K562 (cell line): ENCODE measurements at regions not wholly inside any gene's neighbourhood (a gene's known extent, or its start where the extent isn't known, plus 50 kb on each side); places are given as distances from the start of the nearest gene placed in this dataset.

Experiments
- ATAC-seq: fragments of 200-7000 bp; cut with Tn5 transposase; 3 replicates; pipeline ENCODE4 v1.9.1; 2020; ENCODE audit warnings: moderate library complexity
- BruUV-seq: library from RNA; stranded (reverse); fragments of 400-500 nt; replicated peaks from 2 replicates; lab custom pipeline; 2021; lab: Mats Ljungman, UMichigan
- CTCF ChIA-PET: fragments of 300-600 bp; formaldehyde crosslinking; extraction: SDS; loops from one replicate; lab custom pipeline; 2021; ENCODE audit warnings: low intra/inter-chr PET ratio; lab: Yijun Ruan, JAX
- POLR2A ChIA-PET: fragments of 300-600, 350-650 bp; sonication (Branson Sonifier 250); formaldehyde crosslinking; extraction: SDS; loops from one replicate; lab custom pipeline; 2021; ENCODE audit warnings: antibody characterized with exemption, inconsistent platforms; lab: Yijun Ruan, JAX
- DNase-seq, 4 experiments: peaks; one replicate each; pipeline versions ENCODE4 v3.0.0 to v3.0.0-alpha.2; 2011 to 2018; ENCODE audit warnings: low spot score in 3 of 4, mixed read lengths in 3 of 4; ENCODE audit errors: extremely low read depth in 1 of 4
- FAIRE-seq: peaks from 2 replicates; lab custom pipeline; 2011; peaks lifted over from hg19 to GRCh38; lab: Jason Lieb, UNC
- H2AFZ ChIP-seq: 2 replicates; pipeline ENCODE4 v1.6.0; 2011; ENCODE audit warnings: low read depth, low read length, control low read depth, inconsistent platforms
- H3K27ac ChIP-seq: fragments of 200-600 bp; 3 replicates; pipeline ENCODE4 v1.8.0; 2011; ENCODE audit warnings: low read depth, mild to moderate bottlenecking, control low read depth, inconsistent platforms, low read length, moderate library complexity, mixed read lengths; ENCODE audit errors: extremely low read depth
- H3K27me3 ChIP-seq, 2 experiments: fragments of 300-600 bp in 1 of 2; 2 replicates in 1 of 2; 3 replicates in 1 of 2; pipeline versions ENCODE4 v1.6.0 to v1.8.0; 2011; ENCODE audit warnings: inconsistent platforms in 2 of 2, low read length in 2 of 2, mild to moderate bottlenecking in 1 of 2, mixed read lengths in 1 of 2, moderate library complexity in 1 of 2; ENCODE audit not compliant: control insufficient read depth in 2 of 2, insufficient read depth in 2 of 2
- H3K36me3 ChIP-seq: fragments of 300-600 bp; 3 replicates; pipeline ENCODE4 v1.8.0; 2011; ENCODE audit warnings: mild to moderate bottlenecking, low read length, inconsistent platforms; ENCODE audit not compliant: control insufficient read depth, insufficient read depth
- H3K4me1 ChIP-seq, 2 experiments: fragments of 200-600 bp in 1 of 2; replicated peaks in 1 of 2; 2 replicates in 1 of 2; 3 replicates in 1 of 2; pipeline versions ENCODE4 v1.5.1 to v1.8.0; 2011; ENCODE audit warnings: inconsistent platforms in 2 of 2, low read length in 2 of 2, mild to moderate bottlenecking in 1 of 2, mixed read lengths in 1 of 2, moderate library complexity in 1 of 2; ENCODE audit not compliant: control insufficient read depth in 2 of 2, insufficient read depth in 2 of 2
- H3K4me2 ChIP-seq: 2 replicates; pipeline ENCODE4 v1.6.1; 2011; ENCODE audit warnings: low read length, control low read depth, inconsistent platforms, mixed read lengths; ENCODE audit not compliant: insufficient read depth
- H3K4me3 ChIP-seq: fragments of 200-600 bp; sonication (generic), shearing (Covaris generic); 2 replicates; pipeline ENCODE4 v1.5.1; 2016; ENCODE audit warnings: control low read depth, inconsistent platforms
- H3K79me2 ChIP-seq: fragments of 200-600 bp; 3 replicates; pipeline ENCODE4 v1.8.0; 2011; ENCODE audit warnings: low read length, inconsistent platforms; ENCODE audit not compliant: control insufficient read depth, insufficient read depth
- H3K9ac ChIP-seq, 2 experiments: 2 replicates each; pipeline versions ENCODE4 v1.6.0 to v1.6.1; 2011; ENCODE audit warnings: low read depth in 2 of 2, low read length in 2 of 2, control low read depth in 1 of 2, inconsistent platforms in 1 of 2, mild to moderate bottlenecking in 1 of 2, mixed read lengths in 1 of 2; ENCODE audit not compliant: insufficient read depth in 1 of 2
- H3K9me1 ChIP-seq: one replicate; pipeline ENCODE4 v1.6.0; 2011; ENCODE audit warnings: inconsistent platforms, mild to moderate bottlenecking, low read length, moderate library complexity; ENCODE audit not compliant: control insufficient read depth, insufficient read depth
- H3K9me3 ChIP-seq: replicated peaks from 2 replicates; pipeline ENCODE4 v1.5.1; 2011; ENCODE audit warnings: low read depth, low read length, inconsistent platforms; ENCODE audit not compliant: control insufficient read depth, insufficient read depth
- H4K20me1 ChIP-seq: replicated peaks from 2 replicates; pipeline ENCODE4 v1.6.1; 2011; ENCODE audit warnings: low read length, inconsistent platforms, mixed read lengths; ENCODE audit not compliant: control insufficient read depth, insufficient read depth
- ATF3 ChIP-seq, 2 experiments: fragments of 450-650 bp in 1 of 2; sonication (generic) in 1 of 2; formaldehyde crosslinking in 1 of 2; IDR thresholded peaks in 1 of 2; conservative IDR thresholded peaks in 1 of 2; 2 replicates each; pipeline versions ENCODE4 v1.6.1 to v1.8.1; 2016 to 2023; ENCODE audit warnings: mild to moderate bottlenecking in 2 of 2, moderate library complexity in 2 of 2, inconsistent platforms in 1 of 2, missing genetic modification reagents in 1 of 2
- CBX2 ChIP-seq: fragments of 200-600 bp; sonication (generic); IDR thresholded peaks from one replicate; pipeline ENCODE4 v1.6.1; 2012; ENCODE audit warnings: mild to moderate bottlenecking, low read length, inconsistent platforms; ENCODE audit not compliant: insufficient read depth, poor library complexity, severe bottlenecking
- DDX20 ChIP-seq: fragments of 450-650 bp; IDR thresholded peaks from 2 replicates; pipeline ENCODE4 v1.6.1; 2016; ENCODE audit warnings: missing genetic modification characterization, low read depth, mild to moderate bottlenecking, missing compliant biosample characterization, moderate library complexity
- GATAD2B ChIP-seq: fragments of 450-650 bp; IDR thresholded peaks from 2 replicates; pipeline ENCODE4 v1.6.1; 2017; ENCODE audit warnings: mild to moderate bottlenecking, borderline replicate concordance
- MAFG ChIP-seq: fragments of 450-650 bp; conservative IDR thresholded peaks from 2 replicates; pipeline ENCODE4 v1.6.1; 2016; ENCODE audit warnings: missing genetic modification characterization, missing compliant biosample characterization
- NEUROD1 ChIP-seq: fragments of 150-350 bp; IDR thresholded peaks from 2 replicates; pipeline ENCODE4 v1.6.1; 2014; ENCODE audit warnings: borderline replicate concordance, low read length, low read depth; ENCODE audit not compliant: partially characterized antibody
- PHB2 ChIP-seq: fragments of 450-650 bp; IDR thresholded peaks from 2 replicates; pipeline ENCODE4 v1.6.1; 2017; ENCODE audit warnings: low read depth
- POLR2H ChIP-seq: IDR thresholded peaks from 2 replicates; pipeline ENCODE4 v1.6.1; 2016; ENCODE audit warnings: missing genetic modification characterization, low read depth, mild to moderate bottlenecking, control low read depth, missing compliant biosample characterization, moderate library complexity
- POLR3G ChIP-seq: IDR thresholded peaks from 2 replicates; pipeline ENCODE4 v1.6.1; 2011; ENCODE audit not compliant: insufficient read length, insufficient replicate concordance; ENCODE audit errors: extremely low read depth
- SNRNP70 ChIP-seq: fragments of 200-400 bp; formaldehyde crosslinking; optimal IDR thresholded peaks from 2 replicates; pipeline ENCODE3; 2017; ENCODE audit warnings: low read depth, low read length
- ZBTB2 ChIP-seq: fragments of 450-650 bp; IDR thresholded peaks from 2 replicates; pipeline ENCODE4 v1.6.1; 2016; ENCODE audit warnings: antibody characterized with exemption
- ZEB2 ChIP-seq: fragments of 450-650 bp; IDR thresholded peaks from 2 replicates; pipeline ENCODE4 v1.6.1; 2016
- ZFP36 ChIP-seq: fragments of 150-350 bp; IDR thresholded peaks from 2 replicates; pipeline ENCODE4 v1.6.1; 2018; ENCODE audit warnings: low read length, low read depth; ENCODE audit not compliant: partially characterized antibody
- ZNF644 ChIP-seq: fragments of 200-800 bp; sonication (Bioruptor generic); IDR thresholded peaks from 2 replicates; pipeline ENCODE4 v1.6.1; 2016; ENCODE audit warnings: low read depth, missing genetic modification characterization, missing compliant biosample characterization
- ZNF778 ChIP-seq: fragments of 450-650 bp; formaldehyde crosslinking; IDR thresholded peaks from 2 replicates; pipeline ENCODE4 v1.4.0; 2020; ENCODE audit warnings: mild to moderate bottlenecking, moderate library complexity
- WGBS: fragments of 100-300 bp; shearing (Covaris generic); methylation state at CpG from one replicate; pipeline ENCODE4 v1.1.6; 2016; ENCODE audit warnings: low coverage, mixed read lengths; ENCODE audit not compliant: insufficient coverage; ENCODE audit errors: missing lambda C conversion rate; 5-methylcytosine and 5-hydroxymethylcytosine counted together
- in situ Hi-C: fragments of 300-500 bp; cut with MboI; formaldehyde crosslinking; loops from 4 replicates; pipeline ENCODE4 v1.15.0; 2018; ENCODE audit warnings: inconsistent platforms, mixed read lengths
- intact Hi-C: fragments of 100-400 bp; cut with micrococcal nuclease; formaldehyde crosslinking; loops from 2 replicates; pipeline ENCODE4 v1.14.2; 2022

- no peaks in the 10 kb centered on the region for H4K20me1 ChIP-seq
- WGBS, result 0% methylated on average over 3 of the region's 3 CpGs
- no peak overlapping the region for H3K27ac ChIP-seq
- FAIRE-seq (no peak), ATAC-seq (no peak), DNase-seq (no peak)
- intact Hi-C loops, result no loop called here
- POLR2A ChIA-PET, result no interaction called here
- BruUV-seq, result no TSS peak
- H3K27me3 ChIP-seq, result no peaks in the 10 kb centered on the region
- no peaks in the 10 kb centered on the region for H3K9me1 ChIP-seq
- H3K4me1 ChIP-seq, result no peaks in the 10 kb centered on the region
- H3K9ac ChIP-seq, result no peak overlapping the region
- H3K36me3 ChIP-seq, result no peaks in the 10 kb centered on the region
- H3K4me2 ChIP-seq, result no peak overlapping the region
- H3K4me3 ChIP-seq, result no peak overlapping the region
- no peaks in the 10 kb centered on the region for H3K79me2 ChIP-seq
- CTCF ChIA-PET, result no interaction called here
- no peaks in the 10 kb centered on the region for H3K9me3 ChIP-seq
- H2AFZ ChIP-seq, result no peak overlapping the region
- in situ Hi-C loops, result no loop called here
- TF ChIP-seq ZFP36, result no peak
- TF ChIP-seq PHB2, result no peak
- TF ChIP-seq ZNF644, result no peak
- no peak for TF ChIP-seq ZNF778 (CRISPR knock-in tag)
- no peak for TF ChIP-seq NEUROD1
Measured at GRCh38 chr18:41765460-41765859, 189.6 kb upstream of the PIK3C3 start.

GRCh38 chr18:41763361-41763760 lies 191.7 kb upstream of the PIK3C3 start:
- no peaks in the 10 kb centered on the region for H3K36me3 ChIP-seq
- no peak for DNase-seq
- H3K27ac ChIP-seq, result no peak overlapping the region
- H3K4me1 ChIP-seq, result no peaks in the 10 kb centered on the region
- in situ Hi-C loops (no loop called here), intact Hi-C loops (no loop called here)
- H4K20me1 ChIP-seq, result no peaks in the 10 kb centered on the region
- H2AFZ ChIP-seq, result no peak overlapping the region
- no peaks in the 10 kb centered on the region for H3K9me1 ChIP-seq
- H3K9me3 ChIP-seq, result no peaks in the 10 kb centered on the region
- H3K27me3 ChIP-seq, result no peaks in the 10 kb centered on the region
- H3K4me3 ChIP-seq, result no peak overlapping the region
- no peak for FAIRE-seq
- no TSS peak for BruUV-seq
- no peak overlapping the region for H3K9ac ChIP-seq
- no peak overlapping the region for H3K4me2 ChIP-seq
- H3K79me2 ChIP-seq, result no peaks in the 10 kb centered on the region
- CTCF ChIA-PET, result no interaction called here
- WGBS, result 0% methylated on average over 1 of the region's 1 CpG
- no peak for ATAC-seq
- POLR2A ChIA-PET, result no interaction called here
- TF ChIP-seq GATAD2B (no peak), POLR2H (tag) (no peak), SNRNP70 (no peak), DDX20 (tag) (no peak), ZBTB2 (no peak), CBX2 (no peak), ZEB2 (no peak), MAFG (no peak), ATF3 (IDR thresholded peaks at IDR 0.05) (no peak), ATF3 (CRISPR knock-in tag; conservative IDR thresholded peaks at IDR 0.05) (no peak), POLR3G (no peak)
